GM12878 (cell line): ENCODE measurements at regions not wholly inside any gene's neighbourhood (a gene's known extent, or its start where the extent isn't known, plus 50 kb on each side); places are given as distances from the start of the nearest gene placed in this dataset.

ENCODE experiments used
- ATAC-seq: fragments of 200-7000 bp; cut with Tn5 transposase; 3 replicates; pipeline ENCODE4 v1.9.1; 2020; ENCODE audit warnings: mild to moderate bottlenecking, moderate library complexity
- BruUV-seq: library from RNA; stranded (reverse); fragments of 400-500 nt; replicated peaks from 2 replicates; lab custom pipeline; 2021; lab: Mats Ljungman, UMichigan
- CTCF ChIA-PET: fragments of 300-600 bp; sonication (Branson Sonifier 250); formaldehyde crosslinking; extraction: SDS; loops from one replicate; lab custom pipeline; 2021; ENCODE audit warnings: inconsistent platforms; lab: Yijun Ruan, JAX
- POLR2A ChIA-PET: fragments of 350-600 bp; formaldehyde crosslinking; extraction: SDS; loops from one replicate; lab custom pipeline; 2021; ENCODE audit warnings: inconsistent platforms; lab: Charles Lee
- RAD21 ChIA-PET: fragments of 300-600 bp; sonication (Branson Sonifier 250); formaldehyde crosslinking; loops from one replicate; lab custom pipeline; 2023; ENCODE audit warnings: antibody characterized with exemption; ENCODE audit not compliant: unreplicated experiment; lab: Charles Lee
- SMC1A ChIA-PET: fragments of 300-600 bp; sonication (Branson Sonifier 250); formaldehyde crosslinking; loops from one replicate; lab custom pipeline; 2023; ENCODE audit not compliant: unreplicated experiment, uncharacterized antibody; lab: Charles Lee
- DNase-seq: peaks from one replicate; pipeline ENCODE4 v3.0.0-alpha.2; 2011; ENCODE audit warnings: low read depth, low spot score
- FAIRE-seq: peaks from 3 replicates; lab custom pipeline; 2011; peaks lifted over from hg19 to GRCh38; lab: Jason Lieb, UNC
- H2AFZ ChIP-seq: 2 replicates; pipeline ENCODE4 v1.6.0; 2011; ENCODE audit warnings: low read depth, low read length, control low read depth; ENCODE audit not compliant: control insufficient read depth
- H3K27ac ChIP-seq: 2 replicates; pipeline ENCODE4 v1.5.1; 2011; ENCODE audit warnings: control low read depth; ENCODE audit not compliant: control insufficient read depth, insufficient read depth
- H3K27me3 ChIP-seq, 2 experiments: replicated peaks in 1 of 2; 2 replicates each; pipeline versions ENCODE4 v1.6.0 to v1.6.1; 2011; ENCODE audit warnings: low read length in 1 of 2; ENCODE audit not compliant: control insufficient read depth in 2 of 2, insufficient read depth in 2 of 2
- H3K36me3 ChIP-seq, 2 experiments: 2 replicates each; pipeline ENCODE4 v1.5.1; 2011; ENCODE audit warnings: low read length in 1 of 2; ENCODE audit not compliant: control insufficient read depth in 2 of 2, insufficient read depth in 2 of 2
- H3K4me1 ChIP-seq: 2 replicates; pipeline ENCODE4 v1.6.1; 2011; ENCODE audit warnings: mild to moderate bottlenecking, low read length, moderate library complexity, mixed read lengths; ENCODE audit not compliant: control insufficient read depth, insufficient read depth
- H3K4me2 ChIP-seq: 2 replicates; pipeline ENCODE4 v1.6.0; 2011; ENCODE audit warnings: control low read depth; ENCODE audit not compliant: control insufficient read depth, insufficient read depth
- H3K4me3 ChIP-seq: fragments of 200-600 bp; sonication (generic); 2 replicates; pipeline ENCODE4 v1.5.1; 2016
- H3K79me2 ChIP-seq: 2 replicates; pipeline ENCODE4 v1.6.0; 2011; ENCODE audit warnings: low read length; ENCODE audit not compliant: control insufficient read depth, insufficient read depth
- H3K9ac ChIP-seq: 2 replicates; pipeline ENCODE4 v1.8.0; 2011; ENCODE audit warnings: low read length, control low read depth, mixed read lengths; ENCODE audit not compliant: control insufficient read depth, insufficient read depth
- H3K9me3 ChIP-seq: replicated peaks from 3 replicates; pipeline ENCODE4 v1.5.1; 2011; ENCODE audit warnings: mild to moderate bottlenecking, low read length; ENCODE audit not compliant: control insufficient read depth, insufficient read depth
- H4K20me1 ChIP-seq: 2 replicates; pipeline ENCODE4 v1.6.0; 2011; ENCODE audit not compliant: control insufficient read depth, insufficient read depth
- ASH2L ChIP-seq: fragments of 300-600, 200-600 bp; sonication (generic); IDR thresholded peaks from 2 replicates; pipeline ENCODE4 v1.6.1; 2017; ENCODE audit warnings: low read depth, mild to moderate bottlenecking, borderline replicate concordance
- CREB1 ChIP-seq: IDR thresholded peaks from 2 replicates; pipeline ENCODE4 v1.6.1; 2012; ENCODE audit warnings: low read depth, mild to moderate bottlenecking, inconsistent platforms
- ETV6 ChIP-seq, 2 experiments: fragments of 450-650 bp in 1 of 2; IDR thresholded peaks in 1 of 2; conservative IDR thresholded peaks in 1 of 2; 2 replicates each; pipeline ENCODE4 v1.6.1; 2014; ENCODE audit warnings: antibody characterized with exemption in 1 of 2, borderline replicate concordance in 1 of 2, low read depth in 1 of 2, mild to moderate bottlenecking in 1 of 2, moderate library complexity in 1 of 2
- MXI1 ChIP-seq: fragments of 150-350 bp; IDR thresholded peaks from 2 replicates; pipeline ENCODE4 v1.6.1; 2011; ENCODE audit warnings: low read depth, mild to moderate bottlenecking, inconsistent platforms, low read length, improper control_type of control experiment
- POLR2A ChIP-seq: IDR thresholded peaks from 2 replicates; pipeline ENCODE4 v1.6.1; 2011; ENCODE audit warnings: low read depth, mild to moderate bottlenecking, low read length
- RAD51 ChIP-seq: fragments of 450-650 bp; IDR thresholded peaks from 2 replicates; pipeline ENCODE4 v1.6.1; 2016; ENCODE audit warnings: moderate library complexity, mild to moderate bottlenecking, inconsistent platforms
- RBBP5 ChIP-seq: fragments of 200-600 bp; sonication (generic); conservative IDR thresholded peaks from 2 replicates; pipeline ENCODE4 v1.6.1; 2016
- WGBS: methylation state at CpG from one replicate; pipeline ENCODE4 v1.1.6; 2016; ENCODE audit warnings: low lambda C conversion rate; ENCODE audit not compliant: insufficient replicate concordance, insufficient coverage; ENCODE audit errors: missing lambda C conversion rate; 5-methylcytosine and 5-hydroxymethylcytosine counted together
- in situ Hi-C: fragments of 300-500 bp; cut with MboI; formaldehyde crosslinking; loops from 9 replicates; pipeline ENCODE4 v1.14.3; 2018; ENCODE audit warnings: mixed read lengths
- intact Hi-C: fragments of 100-400 bp; cut with micrococcal nuclease; formaldehyde crosslinking; loops from one replicate; pipeline ENCODE4 v1.14.2; 2022; ENCODE audit not compliant: unreplicated experiment
- TF ChIP-seq, protein P1 (sequence below): IDR thresholded peaks from 2 replicates; pipeline ENCODE4 v1.6.1; 2012; ENCODE audit warnings: low read depth, low read length, improper control_type of control experiment
- TF ChIP-seq, protein P2 (sequence below): fragments of 450-650 bp; IDR thresholded peaks from 2 replicates; pipeline ENCODE4 v1.6.1; 2018; ENCODE audit warnings: borderline replicate concordance, mild to moderate bottlenecking; ENCODE audit not compliant: partially characterized antibody

DNA sequence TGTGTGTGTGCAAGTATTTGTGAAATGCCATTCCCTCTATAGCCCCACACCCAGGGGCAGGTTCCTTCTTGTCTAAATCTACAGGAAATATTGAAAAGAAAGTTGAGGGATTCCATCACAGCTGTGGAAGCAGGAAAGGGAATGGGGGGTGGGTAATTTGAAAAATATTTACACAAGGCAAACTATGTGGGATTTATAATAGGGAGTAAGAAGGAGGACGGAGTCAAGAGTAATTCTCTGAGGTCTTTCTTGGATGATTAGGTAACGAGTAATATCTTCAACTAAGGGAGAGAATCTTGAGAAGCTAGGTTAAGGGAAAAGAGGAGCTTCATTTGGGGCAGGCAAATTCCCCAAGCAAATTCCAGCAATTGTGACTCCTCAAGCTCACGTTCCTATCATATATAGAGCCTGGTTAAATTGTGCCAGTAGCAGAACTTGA, 113.5 kb upstream of the SGK1 start:
- no peaks in the 10 kb centered on the region for H3K36me3 ChIP-seq
- no peaks in the 10 kb centered on the region for H3K9me3 ChIP-seq
- BruUV-seq = no TSS peak
- no peaks in the 10 kb centered on the region for H3K4me1 ChIP-seq
- no peak for TF ChIP-seq ASH2L
- no peak for TF ChIP-seq POLR2A
- TF ChIP-seq, protein P1, sequence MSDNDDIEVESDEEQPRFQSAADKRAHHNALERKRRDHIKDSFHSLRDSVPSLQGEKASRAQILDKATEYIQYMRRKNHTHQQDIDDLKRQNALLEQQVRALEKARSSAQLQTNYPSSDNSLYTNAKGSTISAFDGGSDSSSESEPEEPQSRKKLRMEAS = no peak
- no peak for TF ChIP-seq RBBP5
- TF ChIP-seq RAD51 = no peak
- TF ChIP-seq CREB1 = no peak
- TF ChIP-seq MXI1 = no peak
- no peak for TF ChIP-seq ETV6 (conservative IDR thresholded peaks at IDR 0.05 in 1 of 2, IDR thresholded peaks at IDR 0.05 in 1 of 2; ENCODE audit: borderline replicate concordance in 1 of 2, low read depth in 1 of 2)
- TF ChIP-seq, protein P2, sequence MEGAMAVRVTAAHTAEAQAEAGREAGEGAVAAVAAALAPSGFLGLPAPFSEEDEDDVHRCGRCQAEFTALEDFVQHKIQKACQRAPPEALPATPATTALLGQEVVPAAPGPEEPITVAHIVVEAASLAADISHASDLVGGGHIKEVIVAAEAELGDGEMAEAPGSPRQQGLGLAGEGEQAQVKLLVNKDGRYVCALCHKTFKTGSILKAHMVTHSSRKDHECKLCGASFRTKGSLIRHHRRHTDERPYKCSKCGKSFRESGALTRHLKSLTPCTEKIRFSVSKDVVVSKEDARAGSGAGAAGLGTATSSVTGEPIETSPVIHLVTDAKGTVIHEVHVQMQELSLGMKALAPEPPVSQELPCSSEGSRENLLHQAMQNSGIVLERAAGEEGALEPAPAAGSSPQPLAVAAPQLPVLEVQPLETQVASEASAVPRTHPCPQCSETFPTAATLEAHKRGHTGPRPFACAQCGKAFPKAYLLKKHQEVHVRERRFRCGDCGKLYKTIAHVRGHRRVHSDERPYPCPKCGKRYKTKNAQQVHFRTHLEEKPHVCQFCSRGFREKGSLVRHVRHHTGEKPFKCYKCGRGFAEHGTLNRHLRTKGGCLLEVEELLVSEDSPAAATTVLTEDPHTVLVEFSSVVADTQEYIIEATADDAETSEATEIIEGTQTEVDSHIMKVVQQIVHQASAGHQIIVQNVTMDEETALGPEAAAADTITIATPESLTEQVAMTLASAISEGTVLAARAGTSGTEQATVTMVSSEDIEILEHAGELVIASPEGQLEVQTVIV = no peak
- DNase-seq = no peak
- ATAC-seq = no peak
- H3K4me3 ChIP-seq = no peak overlapping the region
- 20% methylated on average over 3 of the region's 3 CpGs for WGBS
- no peak overlapping the region for H3K9ac ChIP-seq
- H3K27ac ChIP-seq = no peak overlapping the region
- POLR2A ChIA-PET = interaction anchor here (0.6 kb wide), 1 partner anchor 93 kb away, joined by 3 read pairs; no protein-coding TSS in a partner anchor
- no peak overlapping the region for H3K4me2 ChIP-seq
- FAIRE-seq = no peak
- H3K27me3 ChIP-seq = no peaks in the 10 kb centered on the region
- SMC1A ChIA-PET = interaction anchor here (1.0 to 1.8 kb wide), 2 partner anchors 17 to 58 kb away, joined by 3 to 4 read pairs; no protein-coding TSS in a partner anchor
- RAD21 ChIA-PET = no interaction called here
- no peak overlapping the region for H2AFZ ChIP-seq
- intact Hi-C loops (no loop called here), in situ Hi-C loops (no loop called here)
- H4K20me1 ChIP-seq = no peaks in the 10 kb centered on the region
- H3K79me2 ChIP-seq = no peaks in the 10 kb centered on the region
- CTCF ChIA-PET = no interaction called here
